ENCODE measurements at regions not wholly inside any gene's neighbourhood (a gene's known extent, or its start where the extent isn't known, plus 50 kb on each side); places are given as distances from the start of the nearest gene placed in this dataset.
"Not testable (repeated sequence)": the region's sequence is repeated elsewhere in the genome, so short reads cannot be mapped to it uniquely, and the experiment has no call there.

- H3K27me3 ChIP-seq (ENCODE audit: control insufficient read depth, insufficient read depth, low read length), result no peaks in the 10 kb centered on the region
Measured at GRCh38 chr12:131647667-131648066, 63.2 kb upstream of the SFSWAP start.

DNA sequence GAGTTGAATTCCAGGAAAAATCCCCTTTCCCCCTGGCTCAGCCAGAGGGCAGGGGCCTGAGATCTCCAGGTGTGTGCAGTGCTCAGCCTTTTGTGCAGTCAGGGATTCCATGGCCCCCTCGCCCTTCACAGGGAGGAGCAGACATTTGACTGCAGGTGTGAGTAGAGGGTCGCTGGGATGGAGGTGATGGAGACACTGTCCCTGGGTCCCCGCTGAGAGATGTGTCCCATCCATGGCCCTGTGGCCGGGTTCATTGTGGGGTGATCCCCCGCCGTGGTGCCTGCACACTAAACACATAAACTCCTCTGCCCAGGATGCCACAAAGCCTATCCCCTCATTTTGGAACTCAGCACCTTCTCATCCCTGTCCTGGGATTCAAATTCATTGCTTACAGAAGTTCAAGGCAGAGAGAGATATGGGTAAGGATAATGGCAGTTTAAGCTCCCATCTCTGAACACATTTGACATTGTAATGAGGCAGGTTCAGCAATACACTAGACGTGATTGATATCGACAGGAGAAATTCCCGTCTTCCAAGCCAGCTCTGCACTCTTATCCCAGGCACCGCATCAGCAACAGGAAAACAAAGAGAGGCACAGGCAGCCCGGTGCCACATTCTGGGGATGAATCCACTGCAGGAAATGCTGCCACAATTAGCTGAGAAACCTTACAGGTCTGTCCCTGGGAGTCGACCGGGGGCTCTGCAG, 55.3 kb upstream of the SFSWAP start:
- H3K27me3 ChIP-seq (ENCODE audit: control insufficient read depth, insufficient read depth, low read length); H3K79me2 ChIP-seq; H3K9me3 ChIP-seq (ENCODE audit: control insufficient read depth, low read length); H3K4me3 ChIP-seq (ENCODE audit: low read depth, low read length); H3K27ac ChIP-seq; H3K36me3 ChIP-seq (ENCODE audit: control insufficient read depth, insufficient read depth, low read length); H3K9ac ChIP-seq; H3K4me2 ChIP-seq (ENCODE audit: low read length); H2AFZ ChIP-seq; H3K4me1 ChIP-seq: not testable (repeated sequence)

More at GRCh38 chr12:131647667-131648066, 63.2 kb upstream of the SFSWAP start:
- H3K27ac ChIP-seq, result no peak overlapping the region
- no peak overlapping the region for H3K9ac ChIP-seq
- H3K36me3 ChIP-seq (ENCODE audit: control insufficient read depth, insufficient read depth, low read length), result no peaks in the 10 kb centered on the region
- TF ChIP-seq, protein P1, sequence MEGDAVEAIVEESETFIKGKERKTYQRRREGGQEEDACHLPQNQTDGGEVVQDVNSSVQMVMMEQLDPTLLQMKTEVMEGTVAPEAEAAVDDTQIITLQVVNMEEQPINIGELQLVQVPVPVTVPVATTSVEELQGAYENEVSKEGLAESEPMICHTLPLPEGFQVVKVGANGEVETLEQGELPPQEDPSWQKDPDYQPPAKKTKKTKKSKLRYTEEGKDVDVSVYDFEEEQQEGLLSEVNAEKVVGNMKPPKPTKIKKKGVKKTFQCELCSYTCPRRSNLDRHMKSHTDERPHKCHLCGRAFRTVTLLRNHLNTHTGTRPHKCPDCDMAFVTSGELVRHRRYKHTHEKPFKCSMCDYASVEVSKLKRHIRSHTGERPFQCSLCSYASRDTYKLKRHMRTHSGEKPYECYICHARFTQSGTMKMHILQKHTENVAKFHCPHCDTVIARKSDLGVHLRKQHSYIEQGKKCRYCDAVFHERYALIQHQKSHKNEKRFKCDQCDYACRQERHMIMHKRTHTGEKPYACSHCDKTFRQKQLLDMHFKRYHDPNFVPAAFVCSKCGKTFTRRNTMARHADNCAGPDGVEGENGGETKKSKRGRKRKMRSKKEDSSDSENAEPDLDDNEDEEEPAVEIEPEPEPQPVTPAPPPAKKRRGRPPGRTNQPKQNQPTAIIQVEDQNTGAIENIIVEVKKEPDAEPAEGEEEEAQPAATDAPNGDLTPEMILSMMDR (IDR thresholded peaks at IDR 0.05), result no peak
- no peak overlapping the region for H2AFZ ChIP-seq
- no peak overlapping the region for H3K4me2 ChIP-seq (ENCODE audit: low read length)
- H3K4me1 ChIP-seq, result no peaks in the 10 kb centered on the region
- no peaks in the 10 kb centered on the region for H3K79me2 ChIP-seq
- no peak overlapping the region for H3K4me3 ChIP-seq (ENCODE audit: low read depth, low read length)
- no peaks in the 10 kb centered on the region for H3K9me3 ChIP-seq (ENCODE audit: control insufficient read depth, low read length)

GRCh38 chr12:131656796-131657195, 54.1 kb upstream of the SFSWAP start:
- H3K27me3 ChIP-seq (ENCODE audit: control insufficient read depth, insufficient read depth, low read length); H3K9ac ChIP-seq; H3K9me3 ChIP-seq (ENCODE audit: control insufficient read depth, low read length); H3K27ac ChIP-seq; H2AFZ ChIP-seq; H3K4me3 ChIP-seq (ENCODE audit: low read depth, low read length); H3K36me3 ChIP-seq (ENCODE audit: control insufficient read depth, insufficient read depth, low read length); H3K4me1 ChIP-seq; H3K4me2 ChIP-seq (ENCODE audit: low read length); H3K79me2 ChIP-seq: not testable (repeated sequence)

DNA sequence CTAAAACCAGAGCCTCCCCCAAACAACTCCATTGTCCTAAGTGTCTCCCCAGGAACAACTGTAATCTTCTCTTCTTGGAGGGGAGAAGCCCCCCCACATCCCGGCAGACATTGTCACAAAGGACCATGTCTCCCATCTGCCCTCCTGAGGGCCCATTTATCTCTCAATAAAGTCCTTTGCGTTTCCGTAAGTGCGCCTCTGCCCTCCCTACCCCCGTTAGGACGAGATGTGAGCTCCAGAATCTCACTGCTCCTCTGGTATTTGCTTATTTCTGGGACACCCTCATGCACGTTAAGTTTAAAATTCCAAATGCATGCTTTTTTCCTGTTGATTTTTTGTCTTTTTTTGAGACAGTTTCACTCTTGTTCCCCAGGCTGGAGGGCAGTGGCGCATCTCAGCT, 52.3 kb upstream of the SFSWAP start:
- H3K9me3 ChIP-seq (ENCODE audit: control insufficient read depth, low read length); H3K4me2 ChIP-seq (ENCODE audit: low read length); H3K9ac ChIP-seq; H3K4me1 ChIP-seq; H3K27ac ChIP-seq; H3K79me2 ChIP-seq; H2AFZ ChIP-seq; H3K4me3 ChIP-seq (ENCODE audit: low read depth, low read length); H3K36me3 ChIP-seq (ENCODE audit: control insufficient read depth, insufficient read depth, low read length); H3K27me3 ChIP-seq (ENCODE audit: control insufficient read depth, insufficient read depth, low read length): not testable (repeated sequence)

DNA sequence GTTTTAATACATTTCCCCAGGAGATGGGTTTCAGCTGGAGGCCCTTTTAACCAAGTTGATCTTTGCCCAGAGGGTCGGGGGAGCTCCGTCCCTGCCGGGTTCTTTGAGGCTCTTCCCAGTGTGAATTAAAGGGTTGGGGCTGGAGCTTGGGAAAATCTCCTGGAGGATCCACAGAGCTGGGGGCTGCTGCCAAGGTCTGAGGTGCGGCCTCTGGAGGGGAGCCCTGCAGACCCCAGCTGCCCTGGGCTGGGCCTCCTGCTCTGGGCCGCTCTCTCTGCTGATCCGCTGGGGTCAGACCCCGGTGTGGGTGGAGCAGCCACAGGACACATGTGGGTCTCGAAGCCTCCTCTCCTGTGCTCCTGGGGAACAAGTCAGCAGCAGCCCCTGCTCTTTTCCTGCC, 51.4 kb upstream of the SFSWAP start:
- H3K79me2 ChIP-seq; H3K27ac ChIP-seq; H3K36me3 ChIP-seq (ENCODE audit: control insufficient read depth, insufficient read depth, low read length); H3K4me1 ChIP-seq; H3K4me3 ChIP-seq (ENCODE audit: low read depth, low read length); H3K9me3 ChIP-seq (ENCODE audit: control insufficient read depth, low read length); H3K4me2 ChIP-seq (ENCODE audit: low read length); H2AFZ ChIP-seq; H3K9ac ChIP-seq; H3K27me3 ChIP-seq (ENCODE audit: control insufficient read depth, insufficient read depth, low read length): not testable (repeated sequence)

DNA sequence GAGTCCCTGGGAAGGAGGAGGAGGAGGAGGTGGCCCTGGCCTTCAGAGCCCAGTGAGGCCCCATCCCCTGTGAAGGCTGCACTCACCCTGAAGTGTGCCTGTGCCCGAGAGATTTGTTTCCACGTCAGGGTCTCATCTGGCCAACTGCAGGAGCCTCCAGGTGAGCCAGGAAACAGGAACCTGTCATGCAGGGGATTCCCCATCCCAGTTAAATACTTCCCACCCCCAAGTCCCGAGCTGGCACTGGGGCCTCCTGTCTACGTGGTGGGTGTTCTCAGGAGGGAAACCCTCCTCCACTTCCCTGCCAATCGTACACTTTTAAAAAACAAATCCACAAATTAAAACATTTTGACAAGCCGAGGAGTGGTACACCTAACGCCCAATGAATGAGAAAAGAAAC, 50.9 kb upstream of the SFSWAP start:
- not testable (repeated sequence) for H2AFZ ChIP-seq; H3K27ac ChIP-seq; H3K36me3 ChIP-seq (ENCODE audit: control insufficient read depth, insufficient read depth, low read length); H3K4me2 ChIP-seq (ENCODE audit: low read length); H3K9ac ChIP-seq; H3K9me3 ChIP-seq (ENCODE audit: control insufficient read depth, low read length); H3K4me1 ChIP-seq; H3K27me3 ChIP-seq (ENCODE audit: control insufficient read depth, insufficient read depth, low read length); H3K79me2 ChIP-seq; H3K4me3 ChIP-seq (ENCODE audit: low read depth, low read length)

DNA sequence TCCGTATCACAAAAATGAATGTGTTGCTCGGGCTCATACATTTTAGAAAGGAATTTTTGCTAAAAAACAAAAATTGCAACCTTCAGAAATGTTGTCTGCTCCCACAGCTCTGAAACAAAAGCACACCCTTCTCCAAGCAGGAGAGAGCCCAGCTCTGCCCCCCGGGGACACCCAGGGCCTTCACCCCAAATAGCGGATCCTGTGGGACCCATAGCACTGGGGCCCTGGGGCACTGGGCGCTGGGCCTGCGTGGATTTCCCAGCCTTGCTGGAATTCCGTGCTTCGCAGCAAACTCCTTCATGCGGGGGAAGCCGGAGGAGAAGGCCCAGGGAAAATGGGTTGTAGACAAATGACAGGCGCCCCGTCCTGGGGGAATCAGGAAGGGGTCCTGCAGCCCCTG, 50.5 kb upstream of the SFSWAP start:
- not testable (repeated sequence) for H2AFZ ChIP-seq; H3K27me3 ChIP-seq (ENCODE audit: control insufficient read depth, insufficient read depth, low read length); H3K4me2 ChIP-seq (ENCODE audit: low read length); H3K9me3 ChIP-seq (ENCODE audit: control insufficient read depth, low read length); H3K9ac ChIP-seq; H3K27ac ChIP-seq; H3K36me3 ChIP-seq (ENCODE audit: control insufficient read depth, insufficient read depth, low read length); H3K4me3 ChIP-seq (ENCODE audit: low read depth, low read length); H3K4me1 ChIP-seq; H3K79me2 ChIP-seq

All from parathyroid adenoma (tissue), 2 donors.